PC-9 (cell line): ENCODE measurements at regions not wholly inside any gene's neighbourhood (a gene's known extent, or its start where the extent isn't known, plus 50 kb on each side); places are given as distances from the start of the nearest gene placed in this dataset.

Source experiments
- BruUV-seq: library from RNA; stranded (reverse); fragments of 400-500 nt; replicated peaks from 2 replicates; lab custom pipeline; 2021; lab: Mats Ljungman, UMichigan
- CTCF ChIA-PET: fragments of 300-600 bp; sonication (Branson Sonifier 250); formaldehyde crosslinking; loops from one replicate; lab custom pipeline; 2022; ENCODE audit warnings: antibody characterized with exemption; lab: Charles Lee
- POLR2A ChIA-PET: fragments of 300-600 bp; sonication (Branson Sonifier 250); formaldehyde crosslinking; loops from one replicate; lab custom pipeline; 2022; ENCODE audit warnings: antibody characterized with exemption; ENCODE audit not compliant: unreplicated experiment; lab: Charles Lee
- DNase-seq, 2 experiments: peaks; one replicate each; pipeline versions ENCODE4 v3.0.0 to v3.0.0-alpha.2; 2015 to 2022; ENCODE audit warnings: mixed read lengths in 1 of 2
- H2AFZ ChIP-seq: fragments of 200-600 bp; sonication (generic); 2 replicates; pipeline ENCODE4 v1.8.1; 2017; ENCODE audit warnings: antibody characterized with exemption
- H3F3A ChIP-seq: fragments of 200-600 bp; sonication (generic); 2 replicates; pipeline ENCODE4 v1.8.1; 2017; ENCODE audit warnings: antibody characterized with exemption, mild to moderate bottlenecking, low read depth; ENCODE audit not compliant: insufficient read depth
- H3K27ac ChIP-seq: fragments of 200-600 bp; sonication (generic); 2 replicates; pipeline ENCODE4 v1.6.1; 2016; ENCODE audit warnings: mixed run types
- H3K27me3 ChIP-seq: fragments of 200-600 bp; sonication (generic); 2 replicates; pipeline ENCODE4 v1.6.1; 2016; ENCODE audit warnings: low read depth, mixed run types; ENCODE audit not compliant: insufficient read depth
- H3K36me3 ChIP-seq: fragments of 200-600 bp; sonication (generic); 2 replicates; pipeline ENCODE4 v1.6.1; 2016; ENCODE audit warnings: low read depth, mixed run types
- H3K4me1 ChIP-seq: fragments of 200-600 bp; sonication (generic); replicated peaks from 2 replicates; pipeline ENCODE4 v1.6.1; 2016; ENCODE audit warnings: mixed run types; ENCODE audit not compliant: insufficient read depth
- H3K4me2 ChIP-seq: fragments of 200-600 bp; sonication (generic); 2 replicates; pipeline ENCODE4 v1.6.1; 2017; ENCODE audit warnings: mixed run types
- H3K4me3 ChIP-seq: fragments of 200-600 bp; sonication (generic); 2 replicates; pipeline ENCODE4 v1.6.1; 2016; ENCODE audit warnings: mixed run types
- H3K79me2 ChIP-seq: fragments of 200-600 bp; sonication (generic); 2 replicates; pipeline ENCODE4 v1.6.1; 2017; ENCODE audit warnings: low read depth, mixed run types
- H3K9me2 ChIP-seq: fragments of 200-600 bp; sonication (generic); 2 replicates; pipeline ENCODE4 v1.8.1; 2017; ENCODE audit warnings: mild to moderate bottlenecking; ENCODE audit not compliant: insufficient read depth
- H3K9me3 ChIP-seq: fragments of 200-600 bp; sonication (generic); 2 replicates; pipeline ENCODE4 v1.8.1; 2016; ENCODE audit warnings: low read depth; ENCODE audit not compliant: insufficient read depth
- H4K20me1 ChIP-seq: fragments of 200-600 bp; sonication (generic); 2 replicates; pipeline ENCODE4 v1.8.1; 2017; ENCODE audit not compliant: insufficient read depth
- CTCF ChIP-seq: fragments of 200-600 bp; sonication (generic); conservative IDR thresholded peaks from 2 replicates; pipeline ENCODE4 v1.6.1; 2017; ENCODE audit warnings: mixed run types, antibody characterized with exemption, mild to moderate bottlenecking, moderate library complexity
- EZH2 ChIP-seq: fragments of 200-600 bp; sonication (generic); IDR thresholded peaks from 2 replicates; pipeline ENCODE4 v1.8.0; 2017; ENCODE audit warnings: antibody characterized with exemption, low read depth
- intact Hi-C: fragments of 100-400 bp; cut with micrococcal nuclease; formaldehyde crosslinking; loops from one replicate; pipeline ENCODE4 v1.10.0; 2022; ENCODE audit not compliant: unreplicated experiment

GRCh38 chr19:29450812-29451211 is 75.0 kb upstream of the VSTM2B start:
- DNase-seq: no peak
- POLR2A ChIA-PET: no interaction called here
- H3K27me3 ChIP-seq: peaks cover 48% of the 10 kb centered on the region
- H3K4me3 ChIP-seq: no peak overlapping the region
- CTCF ChIA-PET: no interaction called here
- BruUV-seq: no TSS peak
- no peaks in the 10 kb centered on the region for H3K9me3 ChIP-seq
- no peak overlapping the region for H2AFZ ChIP-seq
- H3K9me2 ChIP-seq: no peaks in the 10 kb centered on the region
- no peaks in the 10 kb centered on the region for H3K36me3 ChIP-seq
- H3K79me2 ChIP-seq: no peaks in the 10 kb centered on the region
- intact Hi-C loops: no loop called here
- H4K20me1 ChIP-seq: no peaks in the 10 kb centered on the region
- TF ChIP-seq CTCF (no peak), EZH2 (no peak)
- no peak overlapping the region for H3K27ac ChIP-seq
- H3F3A ChIP-seq: no peaks in the 10 kb centered on the region
- H3K4me2 ChIP-seq: no peak overlapping the region
- H3K4me1 ChIP-seq: no peaks in the 10 kb centered on the region

- no peaks in the 10 kb centered on the region for H3K4me1 ChIP-seq
- no peaks in the 10 kb centered on the region for H3K36me3 ChIP-seq
- no peak for DNase-seq
- TF ChIP-seq CTCF (no peak), EZH2 (no peak)
- no peaks in the 10 kb centered on the region for H3K79me2 ChIP-seq
- no peaks in the 10 kb centered on the region for H3F3A ChIP-seq
- no peak overlapping the region for H2AFZ ChIP-seq
- H3K27ac ChIP-seq: no peak overlapping the region
- H4K20me1 ChIP-seq: no peaks in the 10 kb centered on the region
- intact Hi-C loops: no loop called here
- ChIA-PET POLR2A (no interaction called here), CTCF (no interaction called here)
- H3K4me3 ChIP-seq: no peak overlapping the region
- no peaks in the 10 kb centered on the region for H3K9me2 ChIP-seq
- peaks cover 26% of the 10 kb centered on the region for H3K27me3 ChIP-seq
- no peaks in the 10 kb centered on the region for H3K9me3 ChIP-seq
- no peak overlapping the region for H3K4me2 ChIP-seq
- no TSS peak for BruUV-seq
These were observed 71.7 kb upstream of the VSTM2B start for GRCh38 chr19:29454109-29454508.

GRCh38 chr19:29457413-29457812 is 68.4 kb upstream of the VSTM2B start:
- ChIA-PET CTCF (no interaction called here), POLR2A (no interaction called here)
- intact Hi-C loops: no loop called here
- no peaks in the 10 kb centered on the region for H3K9me2 ChIP-seq
- H3K79me2 ChIP-seq: no peaks in the 10 kb centered on the region
- H3F3A ChIP-seq: no peaks in the 10 kb centered on the region
- no peaks in the 10 kb centered on the region for H3K9me3 ChIP-seq
- BruUV-seq: no TSS peak
- H4K20me1 ChIP-seq: no peaks in the 10 kb centered on the region
- no peaks in the 10 kb centered on the region for H3K36me3 ChIP-seq
- DNase-seq: no peak
- peaks cover 12% of the 10 kb centered on the region; the same call in 1 of the 2 replicates for H3K27me3 ChIP-seq
- H3K27ac ChIP-seq: no peak overlapping the region
- H3K4me1 ChIP-seq: no peaks in the 10 kb centered on the region
- TF ChIP-seq CTCF (no peak), EZH2 (no peak)
- no peak overlapping the region for H3K4me3 ChIP-seq
- H3K4me2 ChIP-seq: no peak overlapping the region
- H2AFZ ChIP-seq: no peak overlapping the region
